ENCODE measurements at regions not wholly inside any gene's neighbourhood (a gene's known extent, or its start where the extent isn't known, plus 50 kb on each side); places are given as distances from the start of the nearest gene placed in this dataset.

- TF ChIP-seq, protein P1, sequence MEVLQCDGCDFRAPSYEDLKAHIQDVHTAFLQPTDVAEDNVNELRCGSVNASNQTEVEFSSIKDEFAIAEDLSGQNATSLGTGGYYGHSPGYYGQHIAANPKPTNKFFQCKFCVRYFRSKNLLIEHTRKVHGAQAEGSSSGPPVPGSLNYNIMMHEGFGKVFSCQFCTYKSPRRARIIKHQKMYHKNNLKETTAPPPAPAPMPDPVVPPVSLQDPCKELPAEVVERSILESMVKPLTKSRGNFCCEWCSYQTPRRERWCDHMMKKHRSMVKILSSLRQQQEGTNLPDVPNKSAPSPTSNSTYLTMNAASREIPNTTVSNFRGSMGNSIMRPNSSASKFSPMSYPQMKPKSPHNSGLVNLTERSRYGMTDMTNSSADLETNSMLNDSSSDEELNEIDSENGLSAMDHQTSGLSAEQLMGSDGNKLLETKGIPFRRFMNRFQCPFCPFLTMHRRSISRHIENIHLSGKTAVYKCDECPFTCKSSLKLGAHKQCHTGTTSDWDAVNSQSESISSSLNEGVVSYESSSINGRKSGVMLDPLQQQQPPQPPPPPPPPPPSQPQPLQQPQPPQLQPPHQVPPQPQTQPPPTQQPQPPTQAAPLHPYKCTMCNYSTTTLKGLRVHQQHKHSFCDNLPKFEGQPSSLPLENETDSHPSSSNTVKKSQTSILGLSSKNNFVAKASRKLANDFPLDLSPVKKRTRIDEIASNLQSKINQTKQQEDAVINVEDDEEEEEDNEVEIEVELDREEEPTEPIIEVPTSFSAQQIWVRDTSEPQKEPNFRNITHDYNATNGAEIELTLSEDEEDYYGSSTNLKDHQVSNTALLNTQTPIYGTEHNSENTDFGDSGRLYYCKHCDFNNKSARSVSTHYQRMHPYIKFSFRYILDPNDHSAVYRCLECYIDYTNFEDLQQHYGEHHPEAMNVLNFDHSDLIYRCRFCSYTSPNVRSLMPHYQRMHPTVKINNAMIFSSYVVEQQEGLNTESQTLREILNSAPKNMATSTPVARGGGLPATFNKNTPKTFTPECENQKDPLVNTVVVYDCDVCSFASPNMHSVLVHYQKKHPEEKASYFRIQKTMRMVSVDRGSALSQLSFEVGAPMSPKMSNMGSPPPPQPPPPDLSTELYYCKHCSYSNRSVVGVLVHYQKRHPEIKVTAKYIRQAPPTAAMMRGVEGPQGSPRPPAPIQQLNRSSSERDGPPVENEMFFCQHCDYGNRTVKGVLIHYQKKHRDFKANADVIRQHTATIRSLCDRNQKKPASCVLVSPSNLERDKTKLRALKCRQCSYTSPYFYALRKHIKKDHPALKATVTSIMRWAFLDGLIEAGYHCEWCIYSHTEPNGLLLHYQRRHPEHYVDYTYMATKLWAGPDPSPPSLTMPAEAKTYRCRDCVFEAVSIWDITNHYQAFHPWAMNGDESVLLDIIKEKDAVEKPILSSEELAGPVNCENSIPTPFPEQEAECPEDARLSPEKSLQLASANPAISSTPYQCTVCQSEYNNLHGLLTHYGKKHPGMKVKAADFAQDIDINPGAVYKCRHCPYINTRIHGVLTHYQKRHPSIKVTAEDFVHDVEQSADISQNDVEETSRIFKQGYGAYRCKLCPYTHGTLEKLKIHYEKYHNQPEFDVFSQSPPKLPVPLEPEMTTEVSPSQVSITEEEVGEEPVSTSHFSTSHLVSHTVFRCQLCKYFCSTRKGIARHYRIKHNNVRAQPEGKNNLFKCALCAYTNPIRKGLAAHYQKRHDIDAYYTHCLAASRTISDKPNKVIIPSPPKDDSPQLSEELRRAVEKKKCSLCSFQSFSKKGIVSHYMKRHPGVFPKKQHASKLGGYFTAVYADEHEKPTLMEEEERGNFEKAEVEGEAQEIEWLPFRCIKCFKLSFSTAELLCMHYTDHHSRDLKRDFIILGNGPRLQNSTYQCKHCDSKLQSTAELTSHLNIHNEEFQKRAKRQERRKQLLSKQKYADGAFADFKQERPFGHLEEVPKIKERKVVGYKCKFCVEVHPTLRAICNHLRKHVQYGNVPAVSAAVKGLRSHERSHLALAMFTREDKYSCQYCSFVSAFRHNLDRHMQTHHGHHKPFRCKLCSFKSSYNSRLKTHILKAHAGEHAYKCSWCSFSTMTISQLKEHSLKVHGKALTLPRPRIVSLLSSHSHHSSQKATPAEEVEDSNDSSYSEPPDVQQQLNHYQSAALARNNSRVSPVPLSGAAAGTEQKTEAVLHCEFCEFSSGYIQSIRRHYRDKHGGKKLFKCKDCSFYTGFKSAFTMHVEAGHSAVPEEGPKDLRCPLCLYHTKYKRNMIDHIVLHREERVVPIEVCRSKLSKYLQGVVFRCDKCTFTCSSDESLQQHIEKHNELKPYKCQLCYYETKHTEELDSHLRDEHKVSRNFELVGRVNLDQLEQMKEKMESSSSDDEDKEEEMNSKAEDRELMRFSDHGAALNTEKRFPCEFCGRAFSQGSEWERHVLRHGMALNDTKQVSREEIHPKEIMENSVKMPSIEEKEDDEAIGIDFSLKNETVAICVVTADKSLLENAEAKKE (CRISPR knock-in tag; IDR thresholded peaks at IDR 0.05) = no peak
- TF ChIP-seq STAT1 (IDR thresholded peaks at IDR 0.05; ENCODE audit: unreplicated experiment) (no peak), JUNB (IDR thresholded peaks at IDR 0.05; ENCODE audit: unreplicated experiment) (no peak), EZH2phosphoT487 (IDR thresholded peaks at IDR 0.05; ENCODE audit: unreplicated experiment) (no peak), REST (IDR thresholded peaks at IDR 0.05; ENCODE audit: unreplicated experiment) (no peak)
- TF ChIP-seq, protein P2, sequence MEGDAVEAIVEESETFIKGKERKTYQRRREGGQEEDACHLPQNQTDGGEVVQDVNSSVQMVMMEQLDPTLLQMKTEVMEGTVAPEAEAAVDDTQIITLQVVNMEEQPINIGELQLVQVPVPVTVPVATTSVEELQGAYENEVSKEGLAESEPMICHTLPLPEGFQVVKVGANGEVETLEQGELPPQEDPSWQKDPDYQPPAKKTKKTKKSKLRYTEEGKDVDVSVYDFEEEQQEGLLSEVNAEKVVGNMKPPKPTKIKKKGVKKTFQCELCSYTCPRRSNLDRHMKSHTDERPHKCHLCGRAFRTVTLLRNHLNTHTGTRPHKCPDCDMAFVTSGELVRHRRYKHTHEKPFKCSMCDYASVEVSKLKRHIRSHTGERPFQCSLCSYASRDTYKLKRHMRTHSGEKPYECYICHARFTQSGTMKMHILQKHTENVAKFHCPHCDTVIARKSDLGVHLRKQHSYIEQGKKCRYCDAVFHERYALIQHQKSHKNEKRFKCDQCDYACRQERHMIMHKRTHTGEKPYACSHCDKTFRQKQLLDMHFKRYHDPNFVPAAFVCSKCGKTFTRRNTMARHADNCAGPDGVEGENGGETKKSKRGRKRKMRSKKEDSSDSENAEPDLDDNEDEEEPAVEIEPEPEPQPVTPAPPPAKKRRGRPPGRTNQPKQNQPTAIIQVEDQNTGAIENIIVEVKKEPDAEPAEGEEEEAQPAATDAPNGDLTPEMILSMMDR (conservative IDR thresholded peaks at IDR 0.05; ENCODE audit: low read depth in 2 of 2) = no peak
These were observed 358.3 kb downstream of the MAGEB5 start (continued) for GRCh38 chrX:26574234-26574633.

All from GM23338 (cell line).